PFSK-1 (cell line): ENCODE measurements at regions not wholly inside any gene's neighbourhood (a gene's known extent, or its start where the extent isn't known, plus 50 kb on each side); places are given as distances from the start of the nearest gene placed in this dataset.

Experiments
- FOXP2 ChIP-seq: optimal IDR thresholded peaks from 2 replicates; pipeline ENCODE3; 2011; ENCODE audit warnings: borderline replicate concordance, control low read depth, inconsistent platforms; ENCODE audit not compliant: insufficient read depth; ENCODE audit errors: extremely low read length, extremely low read depth
- POLR2AphosphoS5 ChIP-seq: IDR thresholded peaks from 2 replicates; pipeline ENCODE4 v1.6.1; 2012; ENCODE audit warnings: low read depth, mild to moderate bottlenecking, control low read depth, low read length, moderate library complexity
- SIN3A ChIP-seq: IDR thresholded peaks from 2 replicates; pipeline ENCODE4 v1.6.1; 2012; ENCODE audit warnings: mild to moderate bottlenecking, low read length, moderate library complexity, borderline replicate concordance; ENCODE audit not compliant: insufficient read depth
- TAF1 ChIP-seq: IDR thresholded peaks from 2 replicates; pipeline ENCODE4 v1.6.1; 2012; ENCODE audit warnings: low read length, control low read depth, borderline replicate concordance; ENCODE audit not compliant: insufficient read depth
- TF ChIP-seq, protein P1 (sequence below), 2 experiments: IDR thresholded peaks; 2 replicates each; pipeline versions ENCODE4 v1.6.1 to v1.8.0; 2011 to 2012; ENCODE audit warnings: low read depth in 2 of 2, low read length in 2 of 2, control low read depth in 1 of 2, inconsistent platforms in 1 of 2, mild to moderate bottlenecking in 1 of 2, moderate library complexity in 1 of 2; ENCODE audit not compliant: insufficient read depth in 1 of 2

DNA sequence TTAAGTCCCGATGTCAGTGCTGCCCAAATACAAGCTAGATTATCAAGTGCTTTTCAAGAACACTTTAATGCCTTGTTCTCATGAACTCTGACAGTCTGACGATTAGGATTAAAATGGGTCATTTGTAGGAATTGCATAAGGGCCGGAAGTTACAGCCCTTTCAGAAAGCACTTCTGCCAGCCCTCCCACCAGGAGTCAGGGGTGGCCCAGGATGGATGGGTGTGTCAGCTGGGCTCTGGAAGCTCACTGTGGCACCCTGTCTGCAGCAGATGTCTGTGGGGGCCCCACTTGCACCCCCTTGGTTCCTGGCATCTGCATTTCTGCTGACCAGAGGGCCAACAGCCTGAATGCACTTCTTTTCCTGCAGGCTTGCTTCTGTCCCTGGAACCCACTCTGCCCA lies 712.7 kb downstream of the UQCRFS1 start:
- TF ChIP-seq TAF1: no peak
- TF ChIP-seq SIN3A: no peak
- TF ChIP-seq POLR2AphosphoS5: no peak
- TF ChIP-seq, protein P1, sequence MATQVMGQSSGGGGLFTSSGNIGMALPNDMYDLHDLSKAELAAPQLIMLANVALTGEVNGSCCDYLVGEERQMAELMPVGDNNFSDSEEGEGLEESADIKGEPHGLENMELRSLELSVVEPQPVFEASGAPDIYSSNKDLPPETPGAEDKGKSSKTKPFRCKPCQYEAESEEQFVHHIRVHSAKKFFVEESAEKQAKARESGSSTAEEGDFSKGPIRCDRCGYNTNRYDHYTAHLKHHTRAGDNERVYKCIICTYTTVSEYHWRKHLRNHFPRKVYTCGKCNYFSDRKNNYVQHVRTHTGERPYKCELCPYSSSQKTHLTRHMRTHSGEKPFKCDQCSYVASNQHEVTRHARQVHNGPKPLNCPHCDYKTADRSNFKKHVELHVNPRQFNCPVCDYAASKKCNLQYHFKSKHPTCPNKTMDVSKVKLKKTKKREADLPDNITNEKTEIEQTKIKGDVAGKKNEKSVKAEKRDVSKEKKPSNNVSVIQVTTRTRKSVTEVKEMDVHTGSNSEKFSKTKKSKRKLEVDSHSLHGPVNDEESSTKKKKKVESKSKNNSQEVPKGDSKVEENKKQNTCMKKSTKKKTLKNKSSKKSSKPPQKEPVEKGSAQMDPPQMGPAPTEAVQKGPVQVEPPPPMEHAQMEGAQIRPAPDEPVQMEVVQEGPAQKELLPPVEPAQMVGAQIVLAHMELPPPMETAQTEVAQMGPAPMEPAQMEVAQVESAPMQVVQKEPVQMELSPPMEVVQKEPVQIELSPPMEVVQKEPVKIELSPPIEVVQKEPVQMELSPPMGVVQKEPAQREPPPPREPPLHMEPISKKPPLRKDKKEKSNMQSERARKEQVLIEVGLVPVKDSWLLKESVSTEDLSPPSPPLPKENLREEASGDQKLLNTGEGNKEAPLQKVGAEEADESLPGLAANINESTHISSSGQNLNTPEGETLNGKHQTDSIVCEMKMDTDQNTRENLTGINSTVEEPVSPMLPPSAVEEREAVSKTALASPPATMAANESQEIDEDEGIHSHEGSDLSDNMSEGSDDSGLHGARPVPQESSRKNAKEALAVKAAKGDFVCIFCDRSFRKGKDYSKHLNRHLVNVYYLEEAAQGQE (IDR thresholded peaks at IDR 0.05; ENCODE audit: insufficient read depth in 1 of 2, low read depth in 2 of 2, low read length in 2 of 2): no peak
- no peak for TF ChIP-seq FOXP2

- TF ChIP-seq, protein P1 (IDR thresholded peaks at IDR 0.05; ENCODE audit: insufficient read depth in 1 of 2, low read depth in 2 of 2, low read length in 2 of 2): no peak
- TF ChIP-seq FOXP2 (no peak), POLR2AphosphoS5 (no peak), TAF1 (no peak), SIN3A (no peak)
Observed at GRCh38 chr19:28498404-28498976, 714.5 kb downstream of the UQCRFS1 start.

- TF ChIP-seq POLR2AphosphoS5: no peak
- TF ChIP-seq FOXP2: no peak
- TF ChIP-seq SIN3A: no peak
- no peak for TF ChIP-seq TAF1
Observed at GRCh38 chr19:28497887-28498286, 715.1 kb downstream of the UQCRFS1 start.

GRCh38 chr19:28497137-28497536 lies 715.8 kb downstream of the UQCRFS1 start:
- TF ChIP-seq TAF1 (no peak), FOXP2 (no peak), POLR2AphosphoS5 (no peak), SIN3A (no peak)
- TF ChIP-seq, protein P1 (IDR thresholded peaks at IDR 0.05; ENCODE audit: insufficient read depth in 1 of 2, low read depth in 2 of 2, low read length in 2 of 2): no peak

GRCh38 chr19:28495046-28495445 lies 717.9 kb downstream of the UQCRFS1 start:
- TF ChIP-seq, protein P1 (IDR thresholded peaks at IDR 0.05; ENCODE audit: insufficient read depth in 1 of 2, low read depth in 2 of 2, low read length in 2 of 2): no peak
- TF ChIP-seq TAF1 (no peak), SIN3A (no peak)
